GM12878 (cell line): ENCODE measurements at regions not wholly inside any gene's neighbourhood (a gene's known extent, or its start where the extent isn't known, plus 50 kb on each side); places are given as distances from the start of the nearest gene placed in this dataset.

Experiments
- BCL11A ChIP-seq: IDR thresholded peaks from 2 replicates; pipeline ENCODE4 v1.6.1; 2011; ENCODE audit warnings: low read depth, low read length
- BCLAF1 ChIP-seq: fragments of 450-650 bp; IDR thresholded peaks from 2 replicates; pipeline ENCODE4 v1.6.1; 2017; ENCODE audit warnings: antibody characterized with exemption, mild to moderate bottlenecking, moderate library complexity
- EZH2 ChIP-seq: IDR thresholded peaks from 2 replicates; pipeline ENCODE4 v1.6.1; 2012; ENCODE audit warnings: low read depth, mild to moderate bottlenecking, control low read depth, inconsistent platforms, low read length, borderline replicate concordance; ENCODE audit not compliant: control insufficient read depth
- HCFC1 ChIP-seq: fragments of 150-350 bp; IDR thresholded peaks from 2 replicates; pipeline ENCODE4 v1.6.1; 2014; ENCODE audit warnings: low read length
- MYC ChIP-seq: IDR thresholded peaks from 2 replicates; pipeline ENCODE4 v1.6.1; 2011; ENCODE audit warnings: mild to moderate bottlenecking, low read length, moderate library complexity, inconsistent platforms; ENCODE audit not compliant: insufficient read depth, insufficient replicate concordance, insufficient read length, severe bottlenecking
- NR2F1 ChIP-seq: fragments of 450-650 bp; conservative IDR thresholded peaks from 2 replicates; pipeline ENCODE4 v1.6.1; 2017; ENCODE audit warnings: mild to moderate bottlenecking
- NRF1 ChIP-seq: conservative IDR thresholded peaks from 2 replicates; pipeline ENCODE4 v1.6.1; 2011; ENCODE audit warnings: mild to moderate bottlenecking, low read depth, low read length, improper control_type of control experiment
- PAX8 ChIP-seq: fragments of 450-650 bp; IDR thresholded peaks from 2 replicates; pipeline ENCODE4 v1.6.1; 2017; ENCODE audit warnings: mild to moderate bottlenecking, moderate library complexity
- SMAD5 ChIP-seq: IDR thresholded peaks from 2 replicates; pipeline ENCODE4 v1.6.1; 2016; ENCODE audit warnings: antibody characterized with exemption, low read depth
- ZBTB4 ChIP-seq: fragments of 450-650 bp; formaldehyde crosslinking; IDR thresholded peaks from 2 replicates; pipeline ENCODE4 v1.4.0; 2022; ENCODE audit warnings: mild to moderate bottlenecking, moderate library complexity
- ZNF687 ChIP-seq: fragments of 450-650 bp; IDR thresholded peaks from 2 replicates; pipeline ENCODE4 v1.6.1; 2017; ENCODE audit warnings: mild to moderate bottlenecking, moderate library complexity
- TF ChIP-seq, protein P1 (sequence below): IDR thresholded peaks from 2 replicates; pipeline ENCODE4 v1.6.1; 2011; ENCODE audit warnings: low read depth, low read length, improper control_type of control experiment, borderline replicate concordance
- TF ChIP-seq, protein P2 (sequence below): fragments of 450-650 bp; IDR thresholded peaks from 2 replicates; pipeline ENCODE4 v1.6.1; 2017; ENCODE audit warnings: mild to moderate bottlenecking, low read depth, inconsistent platforms; ENCODE audit not compliant: poor library complexity, severe bottlenecking

DNA sequence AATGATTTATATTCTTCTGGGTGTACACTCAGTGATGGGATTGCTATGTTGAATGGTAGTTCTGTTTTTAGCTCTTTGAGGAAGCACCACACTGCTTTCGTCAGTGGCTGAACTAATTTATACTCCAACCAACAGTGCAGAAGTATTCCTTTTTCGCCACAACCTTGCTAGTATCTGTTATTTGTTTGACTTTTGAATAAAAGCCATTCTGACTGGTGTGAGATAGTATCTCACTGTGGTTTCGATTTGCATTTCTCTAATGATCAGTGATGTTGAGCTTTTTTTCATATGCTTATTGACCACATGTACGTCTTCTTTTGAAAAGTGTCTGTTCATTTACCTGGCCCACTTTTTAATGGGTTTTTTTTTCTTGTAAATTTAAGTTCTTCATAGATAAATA, 583.8 kb upstream of the ARID1B start (continued):
- TF ChIP-seq BCLAF1 (no peak), BCL11A (no peak), MYC (no peak), ZNF687 (no peak), ZBTB4 (no peak), EZH2 (no peak), HCFC1 (no peak), NR2F1 (no peak), NRF1 (no peak), SMAD5 (no peak), PAX8 (no peak)
- TF ChIP-seq, protein P1, sequence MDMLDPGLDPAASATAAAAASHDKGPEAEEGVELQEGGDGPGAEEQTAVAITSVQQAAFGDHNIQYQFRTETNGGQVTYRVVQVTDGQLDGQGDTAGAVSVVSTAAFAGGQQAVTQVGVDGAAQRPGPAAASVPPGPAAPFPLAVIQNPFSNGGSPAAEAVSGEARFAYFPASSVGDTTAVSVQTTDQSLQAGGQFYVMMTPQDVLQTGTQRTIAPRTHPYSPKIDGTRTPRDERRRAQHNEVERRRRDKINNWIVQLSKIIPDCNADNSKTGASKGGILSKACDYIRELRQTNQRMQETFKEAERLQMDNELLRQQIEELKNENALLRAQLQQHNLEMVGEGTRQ, result no peak
- TF ChIP-seq, protein P2, sequence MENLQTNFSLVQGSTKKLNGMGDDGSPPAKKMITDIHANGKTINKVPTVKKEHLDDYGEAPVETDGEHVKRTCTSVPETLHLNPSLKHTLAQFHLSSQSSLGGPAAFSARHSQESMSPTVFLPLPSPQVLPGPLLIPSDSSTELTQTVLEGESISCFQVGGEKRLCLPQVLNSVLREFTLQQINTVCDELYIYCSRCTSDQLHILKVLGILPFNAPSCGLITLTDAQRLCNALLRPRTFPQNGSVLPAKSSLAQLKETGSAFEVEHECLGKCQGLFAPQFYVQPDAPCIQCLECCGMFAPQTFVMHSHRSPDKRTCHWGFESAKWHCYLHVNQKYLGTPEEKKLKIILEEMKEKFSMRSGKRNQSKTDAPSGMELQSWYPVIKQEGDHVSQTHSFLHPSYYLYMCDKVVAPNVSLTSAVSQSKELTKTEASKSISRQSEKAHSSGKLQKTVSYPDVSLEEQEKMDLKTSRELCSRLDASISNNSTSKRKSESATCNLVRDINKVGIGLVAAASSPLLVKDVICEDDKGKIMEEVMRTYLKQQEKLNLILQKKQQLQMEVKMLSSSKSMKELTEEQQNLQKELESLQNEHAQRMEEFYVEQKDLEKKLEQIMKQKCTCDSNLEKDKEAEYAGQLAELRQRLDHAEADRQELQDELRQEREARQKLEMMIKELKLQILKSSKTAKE, result no peak
